ENCODE measurements at regions not wholly inside any gene's neighbourhood (a gene's known extent, or its start where the extent isn't known, plus 50 kb on each side); places are given as distances from the start of the nearest gene placed in this dataset.
A peak's percentile ranks its signal among the peaks of the same experiment; 100 is the strongest.
"Not testable (repeated sequence)": the region's sequence is repeated elsewhere in the genome, so short reads cannot be mapped to it uniquely, and the experiment has no call there.

DNA sequence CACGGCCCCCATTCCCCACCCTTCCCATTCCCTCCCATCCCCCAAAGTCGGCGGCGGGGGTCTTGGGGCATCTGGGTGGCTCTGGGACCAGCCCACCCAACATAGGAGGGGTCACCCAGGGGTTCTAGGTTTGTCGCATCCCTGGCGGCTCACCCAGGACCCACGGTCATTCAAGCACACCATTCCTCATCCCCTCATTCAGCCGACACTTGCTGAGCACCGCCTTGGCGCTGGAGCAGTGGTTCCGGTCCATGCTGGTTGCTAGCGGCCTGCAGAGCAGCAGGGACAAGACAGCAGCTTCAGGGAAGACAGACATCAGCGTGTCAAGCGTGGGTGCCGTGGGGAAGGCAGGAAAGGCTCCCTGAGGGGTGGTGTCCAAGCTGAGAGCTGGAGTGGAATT lies 50.5 kb upstream of the OTOS start:
- DNase-seq = no peak
- Histone ChIP-seq H3K9me3 (peaks cover 3% of the 10 kb centered on the region), H3K4me1 (ENCODE audit: control insufficient read depth in 1 of 2, extremely low read depth in 1 of 2, insufficient read depth in 2 of 2, low read length in 2 of 2) (no peaks in the 10 kb centered on the region), H3K36me3 (ENCODE audit: control insufficient read depth in 2 of 2, extremely low read depth in 1 of 2, insufficient read depth in 1 of 2, low read length in 1 of 2) (no peaks in the 10 kb centered on the region), H3K27me3 (replicated peaks in 1 of 2; ENCODE audit: control insufficient read depth in 2 of 2, extremely low read depth in 1 of 2, insufficient read depth in 2 of 2, low read length in 1 of 2) (peaks cover 0 to 22% of the 10 kb centered on the region in 2 experiments), H3K27ac (ENCODE audit: low read length) (no peak overlapping the region), H3K4me3 (ENCODE audit: control insufficient read depth in 1 of 2, extremely low read depth in 1 of 2, low read length in 1 of 2) (no peak overlapping the region)
- Mint-ChIP-seq H3K36me3 (no peaks in the 10 kb centered on the region), H3K27ac (no peak overlapping the region), H3K27me3 (peaks cover 24 to 33% of the 10 kb centered on the region in 2 donors), H3K4me3 (no peak overlapping the region), H3K9me3 (peaks cover 0 to 14% (median 5%) of the 10 kb centered on the region in 3 donors), H3K4me1 (no peaks in the 10 kb centered on the region)
- ChIA-PET POLR2A (no interaction called here), CTCF (no interaction called here)
- ATAC-seq (replicated peaks in 1 of 4) = no peak
- WGBS (ENCODE audit: insufficient coverage) = 88% methylated on average over 9 of the region's 15 CpGs

DNA sequence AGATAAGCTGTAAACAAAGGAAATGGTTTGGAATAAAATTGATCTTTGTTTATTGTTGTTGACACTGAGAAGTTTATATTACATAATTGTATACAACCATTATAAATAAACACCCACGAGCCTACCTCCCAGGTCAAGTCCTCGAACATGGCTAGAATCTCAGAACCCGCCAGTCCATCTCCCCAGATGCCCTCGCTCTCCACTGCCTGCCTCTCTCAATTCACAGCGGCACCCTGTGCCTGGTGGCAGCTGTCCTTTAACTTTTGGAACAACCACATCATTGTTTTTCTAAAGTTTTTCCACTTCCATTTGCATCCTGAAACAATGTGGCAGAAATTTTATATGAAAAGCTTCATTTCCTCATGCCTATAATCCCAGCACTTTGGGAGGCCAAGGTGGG lies 52.2 kb upstream of the OTOS start:
- no peak for DNase-seq
- POLR2A ChIA-PET = no interaction called here
- CTCF ChIA-PET = no interaction called here
- Histone ChIP-seq H3K9me3 (no peaks in the 10 kb centered on the region), H3K27me3 (replicated peaks in 1 of 2; ENCODE audit: control insufficient read depth in 2 of 2, extremely low read depth in 1 of 2, insufficient read depth in 2 of 2, low read length in 1 of 2) (peaks cover 0 to 32% of the 10 kb centered on the region in 2 experiments), H3K36me3 (ENCODE audit: control insufficient read depth in 2 of 2, extremely low read depth in 1 of 2, insufficient read depth in 1 of 2, low read length in 1 of 2) (no peaks in the 10 kb centered on the region), H3K4me1 (ENCODE audit: control insufficient read depth in 1 of 2, extremely low read depth in 1 of 2, insufficient read depth in 2 of 2, low read length in 2 of 2) (no peaks in the 10 kb centered on the region), H3K27ac (ENCODE audit: low read length) (no peak overlapping the region), H3K4me3 (ENCODE audit: control insufficient read depth in 1 of 2, extremely low read depth in 1 of 2, low read length in 1 of 2) (no peak overlapping the region)
- peaks cover 24 to 34% of the 10 kb centered on the region in 2 donors for H3K27me3 Mint-ChIP-seq
- no peak overlapping the region for H3K27ac Mint-ChIP-seq
- no peaks in the 10 kb centered on the region for H3K4me1 Mint-ChIP-seq
- H3K9me3 Mint-ChIP-seq = peaks cover 0 to 12% (median 3%) of the 10 kb centered on the region in 3 donors
- WGBS (ENCODE audit: insufficient coverage) = 84% methylated on average over 4 of the region's 5 CpGs
- no peaks in the 10 kb centered on the region for H3K36me3 Mint-ChIP-seq
- no peak overlapping the region for H3K4me3 Mint-ChIP-seq
- no peak for ATAC-seq (replicated peaks in 1 of 4)

DNA sequence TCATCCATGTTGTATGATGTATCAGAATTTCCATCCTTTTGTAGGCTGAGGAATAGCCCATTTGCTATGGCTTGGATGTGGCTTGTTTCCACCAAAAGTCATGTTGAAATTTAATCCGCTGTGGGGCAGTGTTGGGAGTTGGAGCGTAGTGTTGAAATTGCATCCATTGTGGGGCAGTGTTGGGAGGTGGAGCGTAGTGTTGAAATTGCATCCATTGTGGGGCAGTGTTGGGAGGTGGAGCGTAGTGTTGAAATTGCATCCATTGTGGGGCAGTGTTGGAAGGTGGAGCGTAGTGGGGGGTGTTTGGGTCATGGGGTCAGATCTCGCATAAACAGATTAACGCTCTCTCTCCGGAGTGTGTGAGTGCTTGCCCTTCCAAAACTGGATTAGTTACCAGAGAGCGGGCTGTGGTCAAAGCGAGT lies 53.9 kb upstream of the OTOS start:
- H3K4me1 Mint-ChIP-seq; H3K4me3 Mint-ChIP-seq; POLR2A ChIA-PET; H3K27ac ChIP-seq (ENCODE audit: low read length); H3K27ac Mint-ChIP-seq; H3K4me1 ChIP-seq (ENCODE audit: control insufficient read depth in 1 of 2, extremely low read depth in 1 of 2, insufficient read depth in 2 of 2, low read length in 2 of 2); CTCF ChIA-PET; H3K36me3 ChIP-seq (ENCODE audit: control insufficient read depth in 2 of 2, extremely low read depth in 1 of 2, insufficient read depth in 1 of 2, low read length in 1 of 2); ATAC-seq (replicated peaks in 1 of 4); H3K9me3 ChIP-seq; H3K4me3 ChIP-seq (ENCODE audit: control insufficient read depth in 1 of 2, extremely low read depth in 1 of 2, low read length in 1 of 2); DNase-seq; H3K36me3 Mint-ChIP-seq; H3K9me3 Mint-ChIP-seq: not testable (repeated sequence)
- H3K27me3 ChIP-seq (replicated peaks in 1 of 2; ENCODE audit: control insufficient read depth in 2 of 2, extremely low read depth in 1 of 2, insufficient read depth in 2 of 2, low read length in 1 of 2) = peaks cover 0 to 39% of the 10 kb centered on the region in 2 experiments
- peaks cover 24 to 34% of the 10 kb centered on the region in 2 donors for H3K27me3 Mint-ChIP-seq
- 54% methylated on average over 4 of the region's 10 CpGs for WGBS (ENCODE audit: insufficient coverage)

DNA sequence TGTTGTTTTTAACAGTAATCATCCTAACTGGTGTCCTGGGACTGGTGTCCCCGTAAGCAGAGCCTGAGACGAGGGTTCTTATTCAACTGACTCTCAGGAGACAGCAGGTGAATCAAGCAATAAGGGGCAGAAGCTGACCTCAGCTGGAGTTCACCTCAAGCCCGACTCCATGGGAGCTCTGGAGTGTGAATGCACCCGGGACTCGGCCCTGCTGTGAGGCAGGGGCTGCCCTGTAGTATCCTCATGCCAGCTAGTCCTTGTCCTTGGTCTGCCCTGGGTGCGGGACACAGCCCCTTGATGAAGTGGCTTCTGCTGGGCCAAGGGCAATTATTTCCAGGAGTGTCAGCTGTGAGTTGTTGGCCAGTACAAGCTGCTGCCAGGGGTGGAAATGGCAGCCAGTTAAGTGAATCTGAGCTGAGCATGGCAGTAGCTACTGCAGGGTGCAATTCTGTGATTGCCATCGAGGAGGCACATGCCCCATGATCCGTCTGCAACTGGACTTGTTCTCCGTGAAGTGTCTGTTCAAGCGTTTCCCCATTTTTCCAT lies 54.9 kb upstream of the OTOS start:
- peaks cover 24 to 41% of the 10 kb centered on the region in 2 donors for H3K27me3 Mint-ChIP-seq
- H3K4me1 Mint-ChIP-seq = no peaks in the 10 kb centered on the region
- H3K4me3 Mint-ChIP-seq = no peak overlapping the region
- Histone ChIP-seq H3K36me3 (ENCODE audit: control insufficient read depth in 2 of 2, extremely low read depth in 1 of 2, insufficient read depth in 1 of 2, low read length in 1 of 2) (no peaks in the 10 kb centered on the region), H3K9me3 (no peaks in the 10 kb centered on the region), H3K27me3 (replicated peaks in 1 of 2; ENCODE audit: control insufficient read depth in 2 of 2, extremely low read depth in 1 of 2, insufficient read depth in 2 of 2, low read length in 1 of 2) (peaks cover 0 to 34% of the 10 kb centered on the region in 2 experiments), H3K27ac (ENCODE audit: low read length) (no peak overlapping the region), H3K4me3 (ENCODE audit: control insufficient read depth in 1 of 2, extremely low read depth in 1 of 2, low read length in 1 of 2) (no peak overlapping the region), H3K4me1 (ENCODE audit: control insufficient read depth in 1 of 2, extremely low read depth in 1 of 2, insufficient read depth in 2 of 2, low read length in 2 of 2) (no peaks in the 10 kb centered on the region)
- POLR2A ChIA-PET = no interaction called here
- CTCF ChIA-PET = no interaction called here
- 61% methylated on average over 7 of the region's 10 CpGs for WGBS (ENCODE audit: insufficient coverage)
- H3K9me3 Mint-ChIP-seq = no peaks in the 10 kb centered on the region
- no peaks in the 10 kb centered on the region for H3K36me3 Mint-ChIP-seq
- DNase-seq = no peak
- H3K27ac Mint-ChIP-seq = no peak overlapping the region
- ATAC-seq (replicated peaks in 1 of 4) = no peak

DNA sequence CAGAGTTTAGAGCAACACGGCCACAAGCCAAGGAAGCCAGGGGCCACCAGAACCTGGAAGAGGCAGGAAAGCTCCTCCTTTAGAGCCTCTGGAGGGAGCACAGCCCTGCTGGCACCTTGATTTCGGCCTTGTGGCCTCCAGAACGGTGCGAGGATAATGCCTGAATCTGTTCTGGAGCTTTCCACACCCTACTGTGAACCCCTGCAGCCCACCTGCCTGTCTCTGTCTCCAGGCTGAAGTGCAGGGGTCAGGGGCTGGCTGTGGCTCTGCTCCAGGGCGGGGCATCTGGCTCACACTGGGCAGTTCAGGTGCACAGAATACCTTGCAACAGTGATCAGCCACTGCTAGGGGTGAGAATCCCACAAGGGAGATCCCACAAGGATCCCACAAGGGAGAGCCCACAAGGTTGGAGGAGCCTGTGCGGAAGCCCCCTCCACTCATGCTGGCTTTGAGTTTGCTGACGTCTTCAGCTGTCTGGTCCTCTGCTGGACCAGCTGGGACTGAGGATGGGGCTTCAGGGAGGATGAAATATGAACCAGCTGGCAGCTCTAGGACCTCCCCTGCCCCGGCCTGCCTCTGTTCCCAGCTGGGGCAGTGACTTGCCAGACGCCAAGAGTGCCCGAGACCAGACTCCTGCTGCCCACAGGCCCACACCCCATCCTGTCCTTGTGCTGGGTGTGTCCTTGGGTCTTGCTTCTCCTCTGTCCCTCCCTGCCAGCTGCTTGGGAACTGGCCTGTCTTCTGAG lies 56.4 kb upstream of the OTOS start:
- H3K9me3 Mint-ChIP-seq = no peaks in the 10 kb centered on the region
- CTCF ChIA-PET = no interaction called here
- Histone ChIP-seq H3K9me3 (no peaks in the 10 kb centered on the region), H3K27ac (ENCODE audit: low read length) (no peak overlapping the region), H3K27me3 (replicated peaks in 1 of 2; ENCODE audit: control insufficient read depth in 2 of 2, extremely low read depth in 1 of 2, insufficient read depth in 2 of 2, low read length in 1 of 2) (peaks cover 0 to 32% of the 10 kb centered on the region in 2 experiments), H3K4me3 (ENCODE audit: control insufficient read depth in 1 of 2, extremely low read depth in 1 of 2, low read length in 1 of 2) (no peak overlapping the region), H3K36me3 (ENCODE audit: control insufficient read depth in 2 of 2, extremely low read depth in 1 of 2, insufficient read depth in 1 of 2, low read length in 1 of 2) (no peaks in the 10 kb centered on the region), H3K4me1 (ENCODE audit: control insufficient read depth in 1 of 2, extremely low read depth in 1 of 2, insufficient read depth in 2 of 2, low read length in 2 of 2) (no peaks in the 10 kb centered on the region)
- WGBS (ENCODE audit: insufficient coverage) = 78% methylated on average over 9 of the region's 10 CpGs
- no peaks in the 10 kb centered on the region for H3K36me3 Mint-ChIP-seq
- DNase-seq = peak in 1 of 35 experiments; percentile 15
- no peak for ATAC-seq (replicated peaks in 1 of 4)
- H3K27ac Mint-ChIP-seq = no peak overlapping the region
- no peak overlapping the region for H3K4me3 Mint-ChIP-seq
- POLR2A ChIA-PET = no interaction called here
- peaks cover 26 to 48% of the 10 kb centered on the region in 2 donors for H3K27me3 Mint-ChIP-seq
- no peaks in the 10 kb centered on the region for H3K4me1 Mint-ChIP-seq

DNA sequence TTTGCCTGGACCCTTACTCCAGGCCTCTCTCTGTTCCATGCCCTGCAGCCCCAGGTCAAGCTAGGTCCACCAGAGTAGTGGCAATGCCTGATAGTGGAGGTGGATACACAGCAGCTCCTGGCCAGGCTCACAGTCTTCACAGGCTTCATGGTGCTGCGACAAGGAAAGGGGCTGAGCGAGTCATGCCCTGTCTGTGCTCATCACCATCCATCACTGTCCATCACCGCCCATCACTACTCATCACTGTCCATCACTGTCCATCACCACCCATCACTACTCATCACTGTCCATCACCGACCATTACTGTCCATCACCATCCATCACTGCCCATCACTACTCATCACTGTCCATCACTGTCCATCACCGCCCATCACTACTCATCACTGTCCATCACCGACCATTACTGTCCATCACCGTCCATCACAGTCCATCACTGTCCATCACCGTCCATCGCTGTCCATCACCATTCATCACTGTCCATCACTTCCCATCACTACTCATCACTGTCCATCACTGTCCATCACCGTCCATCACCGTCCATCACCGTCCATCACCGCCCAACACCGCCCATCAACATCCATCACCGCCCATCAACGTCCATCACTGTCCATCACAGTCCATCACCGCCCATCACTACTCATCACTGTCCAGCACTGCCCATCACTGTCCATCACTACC lies 57.1 kb upstream of the OTOS start:
- Mint-ChIP-seq H3K27ac (no peak overlapping the region), H3K9me3 (no peaks in the 10 kb centered on the region), H3K27me3 (peaks cover 24 to 47% of the 10 kb centered on the region in 2 donors), H3K4me3 (no peak overlapping the region), H3K4me1 (no peaks in the 10 kb centered on the region), H3K36me3 (no peaks in the 10 kb centered on the region)
- ATAC-seq (replicated peaks in 1 of 4) (no peak), DNase-seq (peak in 1 of 35 experiments; percentile 17)
- no peaks in the 10 kb centered on the region for H3K36me3 ChIP-seq (ENCODE audit: control insufficient read depth in 2 of 2, extremely low read depth in 1 of 2, insufficient read depth in 1 of 2, low read length in 1 of 2)
- no peaks in the 10 kb centered on the region for H3K4me1 ChIP-seq (ENCODE audit: control insufficient read depth in 1 of 2, extremely low read depth in 1 of 2, insufficient read depth in 2 of 2, low read length in 2 of 2)
- H3K27ac ChIP-seq (ENCODE audit: low read length) = no peak overlapping the region
- ChIA-PET POLR2A (no interaction called here), CTCF (no interaction called here)
- H3K4me3 ChIP-seq (ENCODE audit: control insufficient read depth in 1 of 2, extremely low read depth in 1 of 2, low read length in 1 of 2) = no peak overlapping the region
- no peaks in the 10 kb centered on the region for H3K9me3 ChIP-seq
- 95% methylated on average over 17 of the region's 17 CpGs for WGBS (ENCODE audit: insufficient coverage)
- H3K27me3 ChIP-seq (replicated peaks in 1 of 2; ENCODE audit: control insufficient read depth in 2 of 2, extremely low read depth in 1 of 2, insufficient read depth in 2 of 2, low read length in 1 of 2) = peaks cover 0 to 31% of the 10 kb centered on the region in 2 experiments
